Testis (tissue), 2 donors: ENCODE measurements at regions not wholly inside any gene's neighbourhood (a gene's known extent, or its start where the extent isn't known, plus 50 kb on each side); places are given as distances from the start of the nearest gene placed in this dataset.
"Not testable (repeated sequence)": the region's sequence is repeated elsewhere in the genome, so short reads cannot be mapped to it uniquely, and the experiment has no call there.

Experiments used
- DNase-seq: peaks from one replicate; pipeline ENCODE4 v3.0.0-alpha.2; 2019
- H3K27ac ChIP-seq, 2 donors: fragments of 200-600 bp; sonication (generic); one replicate each; pipeline ENCODE4 v1.5.1; 2019
- H3K27me3 ChIP-seq: fragments of 200-600 bp; sonication (generic); one replicate; pipeline ENCODE4 v1.5.1; 2019
- H3K36me3 ChIP-seq: fragments of 200-600 bp; sonication (generic); one replicate; pipeline ENCODE4 v1.5.1; 2017; ENCODE audit warnings: low read depth; ENCODE audit errors: missing control alignments
- H3K4me1 ChIP-seq: fragments of 200-600 bp; sonication (generic); one replicate; pipeline ENCODE4 v1.5.1; 2019
- H3K4me3 ChIP-seq, 2 donors: fragments of 200-600 bp; sonication (generic); one replicate each; pipeline ENCODE4 v1.5.1; 2017 to 2019
- H3K9me3 ChIP-seq: fragments of 200-600 bp; sonication (generic); one replicate; pipeline ENCODE4 v1.5.1; 2017
- CTCF ChIP-seq, 3 experiments: fragments of 450-650 bp in 2 of 3; fragments of 200-600 bp in 1 of 3; sonication (generic) in 1 of 3; IDR thresholded peaks; one replicate each; pipeline ENCODE4 v1.5.1; 2016 to 2019; ENCODE audit warnings: antibody characterized with exemption in 3 of 3, mild to moderate bottlenecking in 2 of 3, moderate library complexity in 1 of 3
- POLR2A ChIP-seq: fragments of 450-650 bp; IDR thresholded peaks from one replicate; pipeline ENCODE4 v1.6.1; 2017; ENCODE audit warnings: antibody characterized with exemption, mild to moderate bottlenecking, moderate library complexity
- WGBS, 2 donors: methylation state at CpG; one replicate each; pipeline ENCODE4 v1.1.5; 2018; 5-methylcytosine and 5-hydroxymethylcytosine counted together
- intact Hi-C: fragments of 100-400 bp; cut with DNase I; formaldehyde crosslinking; loops from one replicate; pipeline ENCODE4 v1.15.1; 2023; ENCODE audit warnings: low total_unique reads

- H3K4me1 ChIP-seq: no peaks in the 10 kb centered on the region
- H3K36me3 ChIP-seq: no peaks in the 10 kb centered on the region
- WGBS, 2 donors: 69 to 92% methylated on average over 2 of the region's 2 CpGs
- H3K4me3 ChIP-seq: no peak overlapping the region
- no peaks in the 10 kb centered on the region for H3K9me3 ChIP-seq
- H3K27me3 ChIP-seq: no peaks in the 10 kb centered on the region
- intact Hi-C loops: no loop called here
- TF ChIP-seq POLR2A (no peak), CTCF (IDR thresholded peaks at IDR 0.05) (no peak)
- no peak overlapping the region for H3K27ac ChIP-seq
- DNase-seq: no peak
Measured at GRCh38 chr21:35556536-35556935, 503.8 kb downstream of the SETD4 start.

DNA sequence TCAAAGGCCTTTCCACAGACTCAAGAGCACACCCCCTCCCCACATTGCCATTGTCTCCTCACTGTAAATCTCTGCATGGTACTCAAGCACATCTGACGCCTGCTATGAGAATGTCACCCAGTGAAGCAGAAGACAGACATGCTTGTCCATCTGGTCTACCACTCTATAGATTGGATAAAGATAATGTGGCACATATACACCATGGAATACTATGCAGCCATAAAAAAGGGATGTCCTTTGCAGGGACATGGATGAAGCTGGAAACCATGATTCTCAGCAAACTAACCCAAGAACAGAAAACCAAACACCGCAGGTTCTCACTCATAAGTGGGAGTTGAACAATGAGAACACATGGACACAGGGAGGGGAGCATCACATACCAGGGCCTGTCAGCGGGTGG is 503.4 kb upstream of the RUNX1 start:
- H3K4me1 ChIP-seq, H3K4me3 ChIP-seq, DNase-seq, intact Hi-C loops, H3K27ac ChIP-seq, H3K36me3 ChIP-seq, H3K9me3 ChIP-seq, H3K27me3 ChIP-seq: not testable (repeated sequence)
- WGBS, 2 donors: 92 to 97% methylated on average over 3 of the region's 3 CpGs

DNA sequence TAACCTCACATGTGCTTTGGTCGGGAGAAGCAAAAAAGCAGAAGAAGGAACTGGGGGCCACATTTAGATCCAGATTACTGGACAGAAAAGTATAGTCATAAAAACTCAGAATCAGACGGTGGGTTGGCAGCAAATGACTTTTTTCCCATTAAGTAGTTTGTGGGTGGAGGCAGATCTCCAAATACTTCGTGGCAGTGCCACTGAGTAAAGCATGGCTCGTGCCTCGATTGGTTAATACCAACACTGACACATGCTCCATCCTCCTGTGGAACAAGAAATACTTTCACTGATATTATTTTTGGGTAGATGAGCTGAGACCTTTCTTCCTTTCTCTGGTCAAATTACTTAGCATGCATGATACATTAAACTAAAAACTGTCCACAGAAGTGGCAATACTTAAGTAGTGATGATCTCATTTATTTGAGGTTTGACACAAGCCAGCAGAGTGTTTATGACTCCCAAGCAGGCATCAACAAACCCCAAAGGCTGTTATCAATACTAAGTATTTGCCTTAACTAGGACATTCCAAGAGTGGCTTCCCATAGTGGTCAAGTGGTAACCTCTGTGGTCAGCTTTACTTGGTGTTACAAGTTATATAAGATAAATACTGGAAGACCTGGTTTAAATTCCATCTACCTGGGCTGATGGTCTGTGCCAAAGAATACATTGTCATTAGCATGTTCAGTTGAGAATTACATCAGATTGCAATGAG is 500.0 kb upstream of the RUNX1 start:
- Histone ChIP-seq H3K27me3 (no peaks in the 10 kb centered on the region), H3K4me3 (no peak overlapping the region), H3K36me3 (no peaks in the 10 kb centered on the region), H3K9me3 (no peaks in the 10 kb centered on the region), H3K27ac (no peak overlapping the region), H3K4me1 (no peaks in the 10 kb centered on the region)
- no peak for DNase-seq
- intact Hi-C loops: no loop called here
- no peak for TF ChIP-seq POLR2A
- TF ChIP-seq CTCF (IDR thresholded peaks at IDR 0.05): no peak
- 85 to 89% methylated on average over 5 of the region's 5 CpGs for WGBS, 2 donors

DNA sequence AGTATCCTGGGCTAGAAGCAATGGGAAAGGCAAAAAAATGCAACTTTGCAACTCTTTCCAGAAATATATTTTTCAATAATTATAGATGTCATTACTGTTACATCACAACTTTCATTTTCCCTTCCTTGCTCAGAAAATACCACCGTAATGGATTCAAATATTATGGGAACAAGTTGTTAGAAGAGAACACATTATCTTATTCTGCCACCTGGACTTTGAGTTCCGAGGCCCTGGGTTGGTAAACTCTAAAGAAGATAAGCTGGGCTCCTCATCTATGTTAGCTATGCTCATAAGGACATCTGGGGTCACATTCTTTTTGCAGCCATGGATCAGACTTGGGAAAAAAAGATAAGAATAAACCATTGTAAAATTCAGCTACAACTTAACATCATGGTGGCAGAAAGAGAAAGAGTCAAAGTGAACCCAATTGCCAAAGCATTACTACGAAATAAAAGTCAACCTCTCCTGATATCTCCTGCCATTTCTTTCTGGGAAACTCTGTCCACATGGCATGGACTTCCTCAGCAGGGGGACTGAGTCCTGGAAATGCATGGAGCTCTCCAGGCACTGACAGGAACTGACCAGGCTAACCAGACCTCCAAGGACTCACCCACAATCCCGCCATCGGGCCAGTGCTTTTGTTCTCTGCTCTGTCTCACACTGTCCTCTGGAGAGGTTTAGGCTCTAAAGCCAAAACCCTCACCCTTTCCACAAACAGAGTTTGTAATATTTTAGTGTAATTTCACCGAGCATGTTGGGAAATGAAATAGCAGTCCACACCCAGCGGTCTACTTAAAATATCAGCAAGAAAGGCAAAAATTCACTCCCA is 499.1 kb upstream of the RUNX1 start:
- no peak for DNase-seq
- WGBS, 2 donors: 73 to 78% methylated on average over 7 of the region's 7 CpGs
- Histone ChIP-seq H3K27me3 (no peaks in the 10 kb centered on the region), H3K4me1 (no peaks in the 10 kb centered on the region), H3K27ac (no peak overlapping the region), H3K36me3 (no peaks in the 10 kb centered on the region), H3K9me3 (no peaks in the 10 kb centered on the region), H3K4me3 (no peak overlapping the region)
- intact Hi-C loops: no loop called here
- TF ChIP-seq CTCF (IDR thresholded peaks at IDR 0.05) (no peak), POLR2A (no peak)

GRCh38 chr21:35543746-35544145 is 494.6 kb upstream of the RUNX1 start:
- Histone ChIP-seq H3K4me3 (no peak overlapping the region), H3K27ac (no peak overlapping the region), H3K36me3 (no peaks in the 10 kb centered on the region), H3K27me3 (no peaks in the 10 kb centered on the region), H3K9me3 (no peaks in the 10 kb centered on the region), H3K4me1 (no peaks in the 10 kb centered on the region)
- no peak for DNase-seq
- no peak for TF ChIP-seq CTCF (IDR thresholded peaks at IDR 0.05)
- TF ChIP-seq POLR2A: no peak
- 68 to 70% methylated on average over 5 of the region's 5 CpGs for WGBS, 2 donors
- intact Hi-C loops: no loop called here
